ENCODE measurements at regions not wholly inside any gene's neighbourhood (a gene's known extent, or its start where the extent isn't known, plus 50 kb on each side); places are given as distances from the start of the nearest gene placed in this dataset.

- TF ChIP-seq NFIC (IDR thresholded peaks at IDR 0.05), result no peak
- TF ChIP-seq EGR1 (IDR thresholded peaks at IDR 0.05), result no peak
- no peak for TF ChIP-seq CREB1 (IDR thresholded peaks at IDR 0.05; ENCODE audit: low read depth)
- TF ChIP-seq TCF12 (IDR thresholded peaks at IDR 0.05; ENCODE audit: low read depth), result no peak
- no peak for TF ChIP-seq REST (IDR thresholded peaks at IDR 0.05; ENCODE audit: low read depth)
- TF ChIP-seq CEBPB (IDR thresholded peaks at IDR 0.05), result no peak
- TF ChIP-seq TAF1 (IDR thresholded peaks at IDR 0.05; ENCODE audit: low read depth), result no peak
- no peak for TF ChIP-seq TEAD4 (IDR thresholded peaks at IDR 0.05)
- TF ChIP-seq ZBTB7A (IDR thresholded peaks at IDR 0.05; ENCODE audit: low read depth), result no peak
- no peak for TF ChIP-seq MAX (IDR thresholded peaks at IDR 0.05)
- no peak for TF ChIP-seq USF1 (IDR thresholded peaks at IDR 0.05)
Measured at GRCh38 chr13:105572401-105572800, 963.1 kb downstream of the EFNB2 start.

- TF ChIP-seq TEAD4 (IDR thresholded peaks at IDR 0.05), result no peak
- no peak for TF ChIP-seq MAX (IDR thresholded peaks at IDR 0.05)
- no peak for TF ChIP-seq EGR1 (IDR thresholded peaks at IDR 0.05)
- no peak for TF ChIP-seq TAF1 (IDR thresholded peaks at IDR 0.05; ENCODE audit: low read depth)
- no peak for TF ChIP-seq USF1 (IDR thresholded peaks at IDR 0.05)
- no peak for TF ChIP-seq FOXM1 (IDR thresholded peaks at IDR 0.05; ENCODE audit: borderline replicate concordance, low read depth)
- TF ChIP-seq CEBPB (IDR thresholded peaks at IDR 0.05), result no peak
- TF ChIP-seq CREB1 (IDR thresholded peaks at IDR 0.05; ENCODE audit: low read depth), result no peak
- TF ChIP-seq NFIC (IDR thresholded peaks at IDR 0.05), result no peak
- no peak for TF ChIP-seq REST (IDR thresholded peaks at IDR 0.05; ENCODE audit: low read depth)
- no peak for TF ChIP-seq EP300 (IDR thresholded peaks at IDR 0.05; ENCODE audit: borderline replicate concordance)
- TF ChIP-seq ZBTB7A (IDR thresholded peaks at IDR 0.05; ENCODE audit: low read depth), result no peak
Measured at GRCh38 chr13:105569816-105570215, 965.6 kb downstream of the EFNB2 start.

- TF ChIP-seq FOXM1 (IDR thresholded peaks at IDR 0.05; ENCODE audit: borderline replicate concordance, low read depth), result no peak
- no peak for TF ChIP-seq REST (IDR thresholded peaks at IDR 0.05; ENCODE audit: low read depth)
- no peak for TF ChIP-seq USF1 (IDR thresholded peaks at IDR 0.05)
- no peak for TF ChIP-seq EGR1 (IDR thresholded peaks at IDR 0.05)
Measured at GRCh38 chr13:105567951-105568525, 967.4 kb downstream of the EFNB2 start.

GRCh38 chr13:105565136-105565727 lies 970.2 kb downstream of the EFNB2 start:
- TF ChIP-seq USF1 (IDR thresholded peaks at IDR 0.05) (no peak), CREB1 (IDR thresholded peaks at IDR 0.05; ENCODE audit: low read depth) (no peak), YY1 (IDR thresholded peaks at IDR 0.05; ENCODE audit: low read depth) (no peak), TEAD4 (IDR thresholded peaks at IDR 0.05) (no peak), RAD21 (IDR thresholded peaks at IDR 0.05; ENCODE audit: low read depth) (no peak), MAX (IDR thresholded peaks at IDR 0.05) (no peak), TCF12 (IDR thresholded peaks at IDR 0.05; ENCODE audit: low read depth) (no peak), NFIC (IDR thresholded peaks at IDR 0.05) (no peak), FOXM1 (IDR thresholded peaks at IDR 0.05; ENCODE audit: borderline replicate concordance, low read depth) (no peak), EP300 (IDR thresholded peaks at IDR 0.05; ENCODE audit: borderline replicate concordance) (no peak), EGR1 (IDR thresholded peaks at IDR 0.05) (no peak), ZBTB7A (IDR thresholded peaks at IDR 0.05; ENCODE audit: low read depth) (no peak), REST (IDR thresholded peaks at IDR 0.05; ENCODE audit: low read depth) (no peak), TAF1 (IDR thresholded peaks at IDR 0.05; ENCODE audit: low read depth) (no peak), CEBPB (IDR thresholded peaks at IDR 0.05) (no peak)
